ENCODE measurements at regions not wholly inside any gene's neighbourhood (a gene's known extent, or its start where the extent isn't known, plus 50 kb on each side); places are given as distances from the start of the nearest gene placed in this dataset.

GRCh38 chr3:89656388-89656787 is 549.0 kb downstream of the EPHA3 start:
- TF ChIP-seq MXI1 (conservative IDR thresholded peaks at IDR 0.05; ENCODE audit: poor library complexity, severe bottlenecking) = no peak
- TF ChIP-seq RAD21 (conservative IDR thresholded peaks at IDR 0.05) = no peak
- TF ChIP-seq SMC3 (conservative IDR thresholded peaks at IDR 0.05; ENCODE audit: poor library complexity) = no peak
- TF ChIP-seq POLR2AphosphoS5 (IDR thresholded peaks at IDR 0.05) = no peak
- TF ChIP-seq TAF1 (IDR thresholded peaks at IDR 0.05; ENCODE audit: low read depth) = no peak
- no peak for TF ChIP-seq EP300 (conservative IDR thresholded peaks at IDR 0.05; ENCODE audit: poor library complexity, severe bottlenecking)
- TF ChIP-seq, protein P1, sequence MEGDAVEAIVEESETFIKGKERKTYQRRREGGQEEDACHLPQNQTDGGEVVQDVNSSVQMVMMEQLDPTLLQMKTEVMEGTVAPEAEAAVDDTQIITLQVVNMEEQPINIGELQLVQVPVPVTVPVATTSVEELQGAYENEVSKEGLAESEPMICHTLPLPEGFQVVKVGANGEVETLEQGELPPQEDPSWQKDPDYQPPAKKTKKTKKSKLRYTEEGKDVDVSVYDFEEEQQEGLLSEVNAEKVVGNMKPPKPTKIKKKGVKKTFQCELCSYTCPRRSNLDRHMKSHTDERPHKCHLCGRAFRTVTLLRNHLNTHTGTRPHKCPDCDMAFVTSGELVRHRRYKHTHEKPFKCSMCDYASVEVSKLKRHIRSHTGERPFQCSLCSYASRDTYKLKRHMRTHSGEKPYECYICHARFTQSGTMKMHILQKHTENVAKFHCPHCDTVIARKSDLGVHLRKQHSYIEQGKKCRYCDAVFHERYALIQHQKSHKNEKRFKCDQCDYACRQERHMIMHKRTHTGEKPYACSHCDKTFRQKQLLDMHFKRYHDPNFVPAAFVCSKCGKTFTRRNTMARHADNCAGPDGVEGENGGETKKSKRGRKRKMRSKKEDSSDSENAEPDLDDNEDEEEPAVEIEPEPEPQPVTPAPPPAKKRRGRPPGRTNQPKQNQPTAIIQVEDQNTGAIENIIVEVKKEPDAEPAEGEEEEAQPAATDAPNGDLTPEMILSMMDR (IDR thresholded peaks at IDR 0.05; ENCODE audit: poor library complexity, severe bottlenecking) = no peak
- TF ChIP-seq EZH2 (IDR thresholded peaks at IDR 0.05; ENCODE audit: borderline replicate concordance, insufficient read depth, low read length, poor library complexity, severe bottlenecking) = no peak
- TF ChIP-seq, protein P2, sequence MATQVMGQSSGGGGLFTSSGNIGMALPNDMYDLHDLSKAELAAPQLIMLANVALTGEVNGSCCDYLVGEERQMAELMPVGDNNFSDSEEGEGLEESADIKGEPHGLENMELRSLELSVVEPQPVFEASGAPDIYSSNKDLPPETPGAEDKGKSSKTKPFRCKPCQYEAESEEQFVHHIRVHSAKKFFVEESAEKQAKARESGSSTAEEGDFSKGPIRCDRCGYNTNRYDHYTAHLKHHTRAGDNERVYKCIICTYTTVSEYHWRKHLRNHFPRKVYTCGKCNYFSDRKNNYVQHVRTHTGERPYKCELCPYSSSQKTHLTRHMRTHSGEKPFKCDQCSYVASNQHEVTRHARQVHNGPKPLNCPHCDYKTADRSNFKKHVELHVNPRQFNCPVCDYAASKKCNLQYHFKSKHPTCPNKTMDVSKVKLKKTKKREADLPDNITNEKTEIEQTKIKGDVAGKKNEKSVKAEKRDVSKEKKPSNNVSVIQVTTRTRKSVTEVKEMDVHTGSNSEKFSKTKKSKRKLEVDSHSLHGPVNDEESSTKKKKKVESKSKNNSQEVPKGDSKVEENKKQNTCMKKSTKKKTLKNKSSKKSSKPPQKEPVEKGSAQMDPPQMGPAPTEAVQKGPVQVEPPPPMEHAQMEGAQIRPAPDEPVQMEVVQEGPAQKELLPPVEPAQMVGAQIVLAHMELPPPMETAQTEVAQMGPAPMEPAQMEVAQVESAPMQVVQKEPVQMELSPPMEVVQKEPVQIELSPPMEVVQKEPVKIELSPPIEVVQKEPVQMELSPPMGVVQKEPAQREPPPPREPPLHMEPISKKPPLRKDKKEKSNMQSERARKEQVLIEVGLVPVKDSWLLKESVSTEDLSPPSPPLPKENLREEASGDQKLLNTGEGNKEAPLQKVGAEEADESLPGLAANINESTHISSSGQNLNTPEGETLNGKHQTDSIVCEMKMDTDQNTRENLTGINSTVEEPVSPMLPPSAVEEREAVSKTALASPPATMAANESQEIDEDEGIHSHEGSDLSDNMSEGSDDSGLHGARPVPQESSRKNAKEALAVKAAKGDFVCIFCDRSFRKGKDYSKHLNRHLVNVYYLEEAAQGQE (IDR thresholded peaks at IDR 0.05; ENCODE audit: borderline replicate concordance) = no peak
- Histone ChIP-seq H4K20me1 (ENCODE audit: insufficient read depth) (no peaks in the 10 kb centered on the region), H3K9me3 (ENCODE audit: low read length) (peaks cover 3% of the 10 kb centered on the region), H3K9me2 (ENCODE audit: insufficient read depth, low read length) (no peaks in the 10 kb centered on the region), H3K4me2 (ENCODE audit: low read length) (no peak overlapping the region), H3K4me3 (ENCODE audit: low read length) (no peak overlapping the region), H3K9ac (ENCODE audit: low read length) (no peak overlapping the region), H3K27ac (ENCODE audit: low read length) (no peak overlapping the region), H3F3A (ENCODE audit: insufficient read depth, low read length, poor library complexity, severe bottlenecking) (no peaks in the 10 kb centered on the region), H3K79me2 (replicated peaks; ENCODE audit: insufficient read depth, low read length) (no peaks in the 10 kb centered on the region), H3K27me3 (ENCODE audit: insufficient read depth, low read depth, low read length) (no peaks in the 10 kb centered on the region), H3K36me3 (ENCODE audit: insufficient read depth, low read length) (no peaks in the 10 kb centered on the region), H2AFZ (ENCODE audit: low read depth, low read length) (no peak overlapping the region)

- no peaks in the 10 kb centered on the region for H3K9me3 ChIP-seq (ENCODE audit: low read length)
- no peaks in the 10 kb centered on the region for H3K27me3 ChIP-seq (ENCODE audit: insufficient read depth, low read depth, low read length)
- H3K79me2 ChIP-seq (replicated peaks; ENCODE audit: insufficient read depth, low read length) = no peaks in the 10 kb centered on the region
- no peak overlapping the region for H3K9ac ChIP-seq (ENCODE audit: low read length)
- no peaks in the 10 kb centered on the region for H3F3A ChIP-seq (ENCODE audit: insufficient read depth, low read length, poor library complexity, severe bottlenecking)
- H3K4me3 ChIP-seq (ENCODE audit: low read length) = no peak overlapping the region
- H4K20me1 ChIP-seq (ENCODE audit: insufficient read depth) = no peaks in the 10 kb centered on the region
- no peak overlapping the region for H3K27ac ChIP-seq (ENCODE audit: low read length)
- no peak overlapping the region for H2AFZ ChIP-seq (ENCODE audit: low read depth, low read length)
- H3K9me2 ChIP-seq (ENCODE audit: insufficient read depth, low read length) = no peaks in the 10 kb centered on the region
- TF ChIP-seq SMC3 (conservative IDR thresholded peaks at IDR 0.05; ENCODE audit: poor library complexity) = no peak
- no peak for TF ChIP-seq MXI1 (conservative IDR thresholded peaks at IDR 0.05; ENCODE audit: poor library complexity, severe bottlenecking)
- TF ChIP-seq, protein P2 (IDR thresholded peaks at IDR 0.05; ENCODE audit: borderline replicate concordance) = no peak
- TF ChIP-seq RAD21 (conservative IDR thresholded peaks at IDR 0.05) = no peak
- no peaks in the 10 kb centered on the region for H3K36me3 ChIP-seq (ENCODE audit: insufficient read depth, low read length)
- H3K4me2 ChIP-seq (ENCODE audit: low read length) = no peak overlapping the region
Measured at GRCh38 chr3:89679686-89680085, 572.3 kb downstream of the EPHA3 start.
